GM12878 (cell line): ENCODE measurements at regions not wholly inside any gene's neighbourhood (a gene's known extent, or its start where the extent isn't known, plus 50 kb on each side); places are given as distances from the start of the nearest gene placed in this dataset.

ENCODE experiments used
- CHD2 ChIP-seq: IDR thresholded peaks from 2 replicates; pipeline ENCODE4 v1.6.1; 2011; ENCODE audit warnings: low read depth, low read length, improper control_type of control experiment, borderline replicate concordance
- E2F4 ChIP-seq: IDR thresholded peaks from 2 replicates; pipeline ENCODE4 v1.6.1; 2012; ENCODE audit warnings: low read depth, low read length, improper control_type of control experiment
- EZH2 ChIP-seq: IDR thresholded peaks from 2 replicates; pipeline ENCODE4 v1.6.1; 2012; ENCODE audit warnings: low read depth, mild to moderate bottlenecking, control low read depth, inconsistent platforms, low read length, borderline replicate concordance; ENCODE audit not compliant: control insufficient read depth
- IRF3 ChIP-seq: fragments of 450-650 bp; IDR thresholded peaks from 2 replicates; pipeline ENCODE4 v1.6.1; 2014; ENCODE audit warnings: mild to moderate bottlenecking
- MEF2B ChIP-seq: fragments of 450-650 bp; IDR thresholded peaks from 2 replicates; pipeline ENCODE4 v1.6.1; 2018; ENCODE audit warnings: mild to moderate bottlenecking, moderate library complexity; ENCODE audit not compliant: partially characterized antibody, poor library complexity, severe bottlenecking
- MYB ChIP-seq: fragments of 150-350 bp; IDR thresholded peaks from 2 replicates; pipeline ENCODE4 v1.6.1; 2014; ENCODE audit warnings: mild to moderate bottlenecking, low read depth, low read length, borderline replicate concordance
- NFYB ChIP-seq: IDR thresholded peaks from 2 replicates; pipeline ENCODE4 v1.6.1; 2011; ENCODE audit warnings: low read depth, mild to moderate bottlenecking, low read length, improper control_type of control experiment, moderate library complexity; ENCODE audit not compliant: insufficient read depth
- PAX5 ChIP-seq: IDR thresholded peaks from 2 replicates; pipeline ENCODE4 v1.6.1; 2011; ENCODE audit warnings: low read depth, low read length, borderline replicate concordance
- RELA ChIP-seq: fragments of 450-650 bp; IDR thresholded peaks from 2 replicates; pipeline ENCODE4 v1.8.0; 2014; ENCODE audit warnings: borderline replicate concordance; ENCODE audit not compliant: partially characterized antibody
- RELB ChIP-seq: fragments of 450-650 bp; IDR thresholded peaks from 2 replicates; pipeline ENCODE4 v1.6.1; 2017; ENCODE audit warnings: low read depth, mild to moderate bottlenecking, moderate library complexity
- RUNX3 ChIP-seq: IDR thresholded peaks from 2 replicates; pipeline ENCODE4 v1.6.1; 2012; ENCODE audit warnings: low read length, inconsistent platforms
- SKIL ChIP-seq: fragments of 450-650 bp; IDR thresholded peaks from 2 replicates; pipeline ENCODE4 v1.6.1; 2017; ENCODE audit warnings: mild to moderate bottlenecking, low read depth, inconsistent platforms; ENCODE audit not compliant: poor library complexity, severe bottlenecking
- STAT3 ChIP-seq: IDR thresholded peaks from 2 replicates; pipeline ENCODE4 v1.6.1; 2011; ENCODE audit warnings: low read depth, low read length, improper control_type of control experiment
- ZBTB11 ChIP-seq: fragments of 450-650 bp; formaldehyde crosslinking; IDR thresholded peaks from 2 replicates; pipeline ENCODE4 v1.5.0; 2022; ENCODE audit warnings: mild to moderate bottlenecking, missing genetic modification characterization
- ZNF24 ChIP-seq: fragments of 450-650 bp; IDR thresholded peaks from 2 replicates; pipeline ENCODE4 v1.6.1; 2017; ENCODE audit warnings: antibody characterized with exemption, mild to moderate bottlenecking
- TF ChIP-seq, protein P1 (sequence below): IDR thresholded peaks from 2 replicates; pipeline ENCODE4 v1.6.1; 2011; ENCODE audit warnings: mild to moderate bottlenecking, low read depth, low read length, moderate library complexity; ENCODE audit not compliant: insufficient replicate concordance
- TF ChIP-seq, protein P2 (sequence below): fragments of 150-350 bp; IDR thresholded peaks from 2 replicates; pipeline ENCODE4 v1.6.1; 2014; ENCODE audit warnings: mild to moderate bottlenecking, low read depth, low read length

- TF ChIP-seq, protein P1, sequence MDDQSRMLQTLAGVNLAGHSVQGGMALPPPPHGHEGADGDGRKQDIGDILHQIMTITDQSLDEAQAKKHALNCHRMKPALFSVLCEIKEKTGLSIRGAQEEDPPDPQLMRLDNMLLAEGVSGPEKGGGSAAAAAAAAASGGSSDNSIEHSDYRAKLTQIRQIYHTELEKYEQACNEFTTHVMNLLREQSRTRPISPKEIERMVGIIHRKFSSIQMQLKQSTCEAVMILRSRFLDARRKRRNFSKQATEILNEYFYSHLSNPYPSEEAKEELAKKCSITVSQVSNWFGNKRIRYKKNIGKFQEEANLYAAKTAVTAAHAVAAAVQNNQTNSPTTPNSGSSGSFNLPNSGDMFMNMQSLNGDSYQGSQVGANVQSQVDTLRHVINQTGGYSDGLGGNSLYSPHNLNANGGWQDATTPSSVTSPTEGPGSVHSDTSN = no peak
- TF ChIP-seq SKIL = peak; percentile 50
- no peak for TF ChIP-seq IRF3
- no peak for TF ChIP-seq CHD2
- no peak for TF ChIP-seq STAT3
- TF ChIP-seq E2F4 = no peak
- TF ChIP-seq NFYB = no peak
- TF ChIP-seq EZH2 = no peak
- no peak for TF ChIP-seq MEF2B
- peak; percentile 48; the same call in 1 of the 2 replicates for TF ChIP-seq PAX5
- TF ChIP-seq ZNF24 = 0 out of 2 replicates have a peak, but pooled peaks have one; percentile 4
- peak; percentile 50; the same call in 1 of the 2 replicates for TF ChIP-seq RELB
- TF ChIP-seq, protein P2, sequence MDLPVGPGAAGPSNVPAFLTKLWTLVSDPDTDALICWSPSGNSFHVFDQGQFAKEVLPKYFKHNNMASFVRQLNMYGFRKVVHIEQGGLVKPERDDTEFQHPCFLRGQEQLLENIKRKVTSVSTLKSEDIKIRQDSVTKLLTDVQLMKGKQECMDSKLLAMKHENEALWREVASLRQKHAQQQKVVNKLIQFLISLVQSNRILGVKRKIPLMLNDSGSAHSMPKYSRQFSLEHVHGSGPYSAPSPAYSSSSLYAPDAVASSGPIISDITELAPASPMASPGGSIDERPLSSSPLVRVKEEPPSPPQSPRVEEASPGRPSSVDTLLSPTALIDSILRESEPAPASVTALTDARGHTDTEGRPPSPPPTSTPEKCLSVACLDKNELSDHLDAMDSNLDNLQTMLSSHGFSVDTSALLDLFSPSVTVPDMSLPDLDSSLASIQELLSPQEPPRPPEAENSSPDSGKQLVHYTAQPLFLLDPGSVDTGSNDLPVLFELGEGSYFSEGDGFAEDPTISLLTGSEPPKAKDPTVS = no peak
- TF ChIP-seq RELA = no peak
- TF ChIP-seq MYB = no peak
- TF ChIP-seq RUNX3 = peak; percentile 43; the same call in 1 of the 2 replicates
- no peak for TF ChIP-seq ZBTB11 (CRISPR knock-in tag)
These were observed 97.7 kb upstream of the CAB39 start (continued) for GRCh38 chr2:230614913-230615332.
